HG03175 (cell line): ENCODE measurements at regions not wholly inside any gene's neighbourhood (a gene's known extent, or its start where the extent isn't known, plus 50 kb on each side); places are given as distances from the start of the nearest gene placed in this dataset.

ENCODE experiments used
- ATAC-seq: cut with Tn5 transposase; IDR thresholded peaks from one replicate; pipeline ENCODE4 v1.9.1; 2021; ENCODE audit warnings: mild to moderate bottlenecking, moderate library complexity; ENCODE audit not compliant: unreplicated experiment

- ATAC-seq = no peak
These were observed 78.7 kb upstream of the MPHOSPH6 start for GRCh38 chr16:82248677-82249076.

GRCh38 chr16:82248012-82248656 lies 78.1 kb upstream of the MPHOSPH6 start:
- ATAC-seq = no peak

GRCh38 chr16:82242201-82242600 lies 72.2 kb upstream of the MPHOSPH6 start:
- no peak for ATAC-seq

- ATAC-seq = no peak
These were observed 71.5 kb upstream of the MPHOSPH6 start for GRCh38 chr16:82241469-82242052.

GRCh38 chr16:82240111-82240510 lies 70.1 kb upstream of the MPHOSPH6 start:
- ATAC-seq = no peak

- ATAC-seq = no peak
These were observed 66.9 kb upstream of the MPHOSPH6 start for GRCh38 chr16:82236875-82237274.

GRCh38 chr16:82236415-82236814 lies 66.4 kb upstream of the MPHOSPH6 start:
- ATAC-seq = peak; percentile 52

GRCh38 chr16:82232806-82233205 lies 62.8 kb upstream of the MPHOSPH6 start:
- ATAC-seq = no peak

GRCh38 chr16:82231008-82231787 lies 61.2 kb upstream of the MPHOSPH6 start:
- no peak for ATAC-seq

- no peak for ATAC-seq
These were observed 60.0 kb upstream of the MPHOSPH6 start for GRCh38 chr16:82229800-82230619.

- ATAC-seq = no peak
These were observed 56.3 kb upstream of the MPHOSPH6 start for GRCh38 chr16:82226327-82226726.

- no peak for ATAC-seq
These were observed 54.8 kb upstream of the MPHOSPH6 start for GRCh38 chr16:82224821-82225220.

GRCh38 chr16:82220541-82220940 lies 50.5 kb upstream of the MPHOSPH6 start:
- ATAC-seq = no peak
